ENCODE measurements at regions not wholly inside any gene's neighbourhood (a gene's known extent, or its start where the extent isn't known, plus 50 kb on each side); places are given as distances from the start of the nearest gene placed in this dataset.

- TF ChIP-seq CTCF (IDR thresholded peaks at IDR 0.05) (no peak), POLR2A (IDR thresholded peaks at IDR 0.05) (no peak), POLR2AphosphoS5 (IDR thresholded peaks at IDR 0.05) (peak; percentile 65)
Measured at GRCh38 chr3:193791041-193792032, 198.3 kb downstream of the OPA1 start.

Data from prostate gland (tissue), 2 donors.